NCI-H226 (cell line): ENCODE measurements at regions not wholly inside any gene's neighbourhood (a gene's known extent, or its start where the extent isn't known, plus 50 kb on each side); places are given as distances from the start of the nearest gene placed in this dataset.

Experiments
- DNase-seq: peaks from one replicate; pipeline ENCODE4 v3.0.0-alpha.2; 2015

- DNase-seq: no peak
These were observed 243.7 kb downstream of the NPHP4 start for GRCh38 chr1:5748286-5749225.

GRCh38 chr1:5747426-5748285 is 244.6 kb downstream of the NPHP4 start:
- no peak for DNase-seq

GRCh38 chr1:5746611-5747425 is 245.4 kb downstream of the NPHP4 start:
- DNase-seq: no peak

GRCh38 chr1:5745800-5746610 is 246.2 kb downstream of the NPHP4 start:
- peak; percentile 26 for DNase-seq

- no peak for DNase-seq
These were observed 247.1 kb downstream of the NPHP4 start for GRCh38 chr1:5744911-5745799.

- no peak for DNase-seq
These were observed 247.9 kb downstream of the NPHP4 start for GRCh38 chr1:5744341-5744740.

- DNase-seq: no peak
These were observed 248.7 kb downstream of the NPHP4 start for GRCh38 chr1:5743435-5744095.

- no peak for DNase-seq
These were observed 249.4 kb downstream of the NPHP4 start for GRCh38 chr1:5742801-5743200.

- DNase-seq: no peak
These were observed 250.2 kb downstream of the NPHP4 start for GRCh38 chr1:5742032-5742431.

- no peak for DNase-seq
These were observed 251.1 kb downstream of the NPHP4 start for GRCh38 chr1:5740865-5741860.

- no peak for DNase-seq
These were observed 251.8 kb downstream of the NPHP4 start for GRCh38 chr1:5740450-5740849.

- no peak for DNase-seq
These were observed 252.6 kb downstream of the NPHP4 start for GRCh38 chr1:5739561-5740078.

GRCh38 chr1:5738911-5739462 is 253.2 kb downstream of the NPHP4 start:
- DNase-seq: no peak

GRCh38 chr1:5737081-5737480 is 255.1 kb downstream of the NPHP4 start:
- DNase-seq: no peak

GRCh38 chr1:5734996-5735395 is 257.2 kb downstream of the NPHP4 start:
- no peak for DNase-seq

- DNase-seq: no peak
These were observed 257.8 kb downstream of the NPHP4 start for GRCh38 chr1:5734414-5734813.

- no peak for DNase-seq
These were observed 258.6 kb downstream of the NPHP4 start for GRCh38 chr1:5733596-5733995.

GRCh38 chr1:5731110-5731423 is 261.2 kb downstream of the NPHP4 start:
- no peak for DNase-seq
